ENCODE measurements at regions not wholly inside any gene's neighbourhood (a gene's known extent, or its start where the extent isn't known, plus 50 kb on each side); places are given as distances from the start of the nearest gene placed in this dataset.

GRCh38 chr14:25101276-25101675 is 51.3 kb upstream of the STXBP6 start:
- Mint-ChIP-seq H3K4me3 (no peak overlapping the region), H3K27me3 (no peaks in the 10 kb centered on the region), H3K27ac (no peak overlapping the region), H3K4me1 (no peaks in the 10 kb centered on the region), H3K36me3 (no peaks in the 10 kb centered on the region), H3K9me3 (ENCODE audit: low read depth) (no peaks in the 10 kb centered on the region)
- no peak for DNase-seq
- CTCF ChIA-PET = no interaction called here
- no peak for ATAC-seq
